Trophoblast cell (in vitro differentiated cells and primary cell): ENCODE measurements at regions not wholly inside any gene's neighbourhood (a gene's known extent, or its start where the extent isn't known, plus 50 kb on each side); places are given as distances from the start of the nearest gene placed in this dataset.

Source experiments
- DNase-seq, 2 donors: peaks; one replicate each; pipeline ENCODE4 v3.0.0-alpha.2; 2016
- H2AFZ ChIP-seq: 2 replicates; pipeline ENCODE4 v1.6.1; 2013; ENCODE audit warnings: low read length, moderate library complexity, mild to moderate bottlenecking; ENCODE audit not compliant: insufficient read depth, poor library complexity
- H2AK5ac ChIP-seq: 2 replicates; pipeline ENCODE4 v1.6.1; 2013; ENCODE audit warnings: mild to moderate bottlenecking, low read length
- H2BK120ac ChIP-seq: 2 replicates; pipeline ENCODE4 v1.6.1; 2013; ENCODE audit warnings: low read length, mild to moderate bottlenecking, moderate library complexity; ENCODE audit not compliant: insufficient read depth, poor library complexity
- H2BK12ac ChIP-seq: 2 replicates; pipeline ENCODE4 v1.6.1; 2013; ENCODE audit warnings: mild to moderate bottlenecking, low read length, moderate library complexity
- H2BK5ac ChIP-seq: 2 replicates; pipeline ENCODE4 v1.6.1; 2013; ENCODE audit warnings: low read length, low read depth, moderate library complexity, mild to moderate bottlenecking; ENCODE audit not compliant: poor library complexity
- H3K14ac ChIP-seq: 2 replicates; pipeline ENCODE4 v1.6.1; 2013; ENCODE audit warnings: mild to moderate bottlenecking, low read length
- H3K18ac ChIP-seq: 2 replicates; pipeline ENCODE4 v1.6.1; 2013; ENCODE audit warnings: mild to moderate bottlenecking, low read length
- H3K23ac ChIP-seq: 2 replicates; pipeline ENCODE4 v1.6.1; 2013; ENCODE audit warnings: low read length
- H3K27ac ChIP-seq: 2 replicates; pipeline ENCODE4 v1.5.1; 2013; ENCODE audit warnings: low read depth, mild to moderate bottlenecking, inconsistent platforms, low read length, moderate library complexity
- H3K27me3 ChIP-seq: 2 replicates; pipeline ENCODE4 v1.6.1; 2013; ENCODE audit warnings: inconsistent platforms, mild to moderate bottlenecking, low read length, moderate library complexity; ENCODE audit not compliant: insufficient read depth
- H3K36me3 ChIP-seq, 2 experiments: 1 replicate in 1 of 2; 2 replicates in 1 of 2; pipeline ENCODE4 v1.6.1; 2013; ENCODE audit warnings: low read length in 2 of 2, mild to moderate bottlenecking in 2 of 2, moderate library complexity in 1 of 2; ENCODE audit not compliant: insufficient read depth in 2 of 2, control insufficient read depth in 1 of 2
- H3K4ac ChIP-seq: 2 replicates; pipeline ENCODE4 v1.6.1; 2013; ENCODE audit warnings: low read depth, mild to moderate bottlenecking, low read length, moderate library complexity
- H3K4me1 ChIP-seq, 2 experiments: 1 replicate in 1 of 2; 2 replicates in 1 of 2; pipeline ENCODE4 v1.6.1; 2013; ENCODE audit warnings: low read length in 2 of 2, mild to moderate bottlenecking in 2 of 2, moderate library complexity in 1 of 2; ENCODE audit not compliant: insufficient read depth in 2 of 2, control insufficient read depth in 1 of 2
- H3K4me2 ChIP-seq: 2 replicates; pipeline ENCODE4 v1.6.1; 2013; ENCODE audit warnings: inconsistent platforms, mild to moderate bottlenecking, low read length, moderate library complexity
- H3K4me3 ChIP-seq: 2 replicates; pipeline ENCODE4 v1.5.1; 2013; ENCODE audit warnings: mild to moderate bottlenecking, low read depth, low read length, inconsistent platforms
- H3K79me1 ChIP-seq: one replicate; pipeline ENCODE4 v1.6.1; 2013; ENCODE audit warnings: low read length
- H3K79me2 ChIP-seq: 2 replicates; pipeline ENCODE4 v1.6.1; 2013; ENCODE audit warnings: low read length, mild to moderate bottlenecking; ENCODE audit not compliant: control insufficient read depth, insufficient read depth, poor library complexity
- H3K9ac ChIP-seq: 2 replicates; pipeline ENCODE4 v1.6.1; 2013; ENCODE audit warnings: mild to moderate bottlenecking, low read length
- H3K9me3 ChIP-seq: 2 replicates; pipeline ENCODE4 v1.6.1; 2013; ENCODE audit warnings: low read depth, mild to moderate bottlenecking, control low read depth, inconsistent platforms, low read length; ENCODE audit not compliant: insufficient read depth
- H4K12ac ChIP-seq: 2 replicates; pipeline ENCODE4 v1.6.1; 2013; ENCODE audit warnings: low read depth, mild to moderate bottlenecking, low read length, moderate library complexity
- H4K8ac ChIP-seq: 2 replicates; pipeline ENCODE4 v1.6.1; 2013; ENCODE audit warnings: low read depth, mild to moderate bottlenecking, low read length, moderate library complexity
- H4K91ac ChIP-seq: one replicate; pipeline ENCODE4 v1.6.1; 2013; ENCODE audit warnings: low read depth, mild to moderate bottlenecking, low read length, moderate library complexity
- WGBS: extraction: QIAGEN DNeasy Blood & Tissue Kit; methylation state at CpG from one replicate; pipeline ENCODE4 v1.1.7; 2013; ENCODE audit warnings: missing lambda C conversion rate; ENCODE audit not compliant: insufficient read length, insufficient coverage; ENCODE audit errors: extremely low coverage; 5-methylcytosine and 5-hydroxymethylcytosine counted together

DNA sequence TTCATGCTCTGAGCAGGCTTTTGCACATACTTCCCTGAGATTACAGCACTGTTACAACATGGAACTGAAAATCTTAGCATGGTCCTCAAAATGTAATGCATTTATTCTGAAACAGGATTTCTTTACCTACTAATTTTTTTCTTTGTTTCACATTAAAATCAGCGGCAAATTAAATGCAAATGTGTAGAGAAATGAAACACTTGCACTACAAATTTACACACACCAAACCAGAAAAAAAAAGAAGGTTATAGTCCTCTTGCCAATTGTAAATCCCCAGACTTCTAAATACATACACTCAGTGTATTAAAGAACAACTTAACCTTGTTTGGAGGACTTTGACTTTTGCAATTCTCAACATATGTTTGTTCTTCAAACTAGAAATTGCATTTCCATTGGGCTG lies 210.9 kb upstream of the TBX18 start:
- DNase-seq = no peak
- Histone ChIP-seq H2AK5ac (no peak overlapping the region), H2BK5ac (no peak overlapping the region), H3K9me3 (no peaks in the 10 kb centered on the region), H3K4me3 (no peak overlapping the region), H3K23ac (no peak overlapping the region), H3K27ac (no peak overlapping the region), H3K4me1 (no peaks in the 10 kb centered on the region), H4K91ac (no peak overlapping the region), H3K79me2 (no peaks in the 10 kb centered on the region), H2AFZ (no peak overlapping the region), H3K36me3 (no peaks in the 10 kb centered on the region), H3K79me1 (no peaks in the 10 kb centered on the region), H3K4me2 (no peak overlapping the region), H3K4ac (no peak overlapping the region), H3K18ac (no peak overlapping the region), H3K14ac (no peak overlapping the region), H3K27me3 (no peaks in the 10 kb centered on the region), H4K12ac (no peak overlapping the region), H3K9ac (no peak overlapping the region), H2BK12ac (no peak overlapping the region), H4K8ac (no peak overlapping the region), H2BK120ac (no peak overlapping the region)
- no CpG with 5 or more reads among the region's 1 CpG for WGBS

DNA sequence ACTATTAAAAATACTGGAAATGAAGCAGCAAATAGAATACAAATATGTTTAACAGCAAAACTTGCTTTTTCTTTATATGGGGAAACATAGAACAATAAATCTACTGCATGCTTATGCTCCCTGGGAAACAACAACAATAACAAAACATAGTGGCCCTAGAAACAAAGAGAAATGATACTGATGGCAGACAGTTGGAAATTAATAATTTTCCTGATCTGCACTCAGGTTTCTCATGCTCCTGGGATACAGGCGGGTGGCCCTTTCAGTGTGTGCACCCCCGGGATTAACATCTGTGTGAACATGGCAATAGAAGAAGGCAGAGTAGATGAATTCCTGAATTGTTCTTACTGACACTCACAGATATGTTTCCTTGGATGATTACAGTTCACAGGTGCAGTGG lies 209.2 kb upstream of the TBX18 start:
- Histone ChIP-seq H3K23ac (no peak overlapping the region), H2BK12ac (no peak overlapping the region), H2AK5ac (no peak overlapping the region), H4K8ac (no peak overlapping the region), H3K79me2 (no peaks in the 10 kb centered on the region), H3K4me2 (no peak overlapping the region), H3K4me1 (no peaks in the 10 kb centered on the region), H3K9ac (no peak overlapping the region), H3K9me3 (peaks cover 1% of the 10 kb centered on the region), H3K14ac (no peak overlapping the region), H3K36me3 (no peaks in the 10 kb centered on the region), H4K12ac (no peak overlapping the region), H2AFZ (no peak overlapping the region), H4K91ac (no peak overlapping the region), H3K27ac (no peak overlapping the region), H3K4me3 (no peak overlapping the region), H3K18ac (no peak overlapping the region), H2BK5ac (no peak overlapping the region), H2BK120ac (no peak overlapping the region), H3K27me3 (no peaks in the 10 kb centered on the region), H3K79me1 (no peaks in the 10 kb centered on the region), H3K4ac (no peak overlapping the region)
- DNase-seq = no peak
- no CpG with 5 or more reads among the region's 2 CpGs for WGBS

DNA sequence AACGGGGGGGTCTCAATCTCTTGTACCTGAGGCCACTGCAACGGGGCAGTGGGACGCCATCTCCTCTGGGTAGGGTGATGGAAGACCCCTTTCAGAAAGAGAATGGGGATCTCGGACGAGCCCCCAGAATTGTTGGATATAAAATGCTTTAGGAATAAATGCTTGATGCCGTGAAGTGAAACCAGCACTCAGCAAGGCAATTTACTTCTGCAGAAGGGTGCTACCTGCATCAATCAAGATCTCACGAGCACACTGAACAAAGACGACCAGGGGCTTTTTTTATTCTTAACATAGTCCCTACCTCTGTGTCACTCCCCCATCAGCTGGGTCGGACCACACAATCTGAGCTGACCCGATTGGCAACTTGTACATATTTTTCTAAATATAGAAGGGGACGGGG lies 203.6 kb upstream of the TBX18 start:
- H4K8ac ChIP-seq = no peak overlapping the region
- H3K4me1 ChIP-seq = no peaks in the 10 kb centered on the region
- no peak overlapping the region for H4K91ac ChIP-seq
- no peak overlapping the region for H2BK12ac ChIP-seq
- no peaks in the 10 kb centered on the region for H3K27me3 ChIP-seq
- H3K18ac ChIP-seq = no peak overlapping the region
- no peak overlapping the region for H3K27ac ChIP-seq
- no peak for DNase-seq
- H3K23ac ChIP-seq = no peak overlapping the region
- H2BK5ac ChIP-seq = no peak overlapping the region
- no peak overlapping the region for H3K9ac ChIP-seq
- no peak overlapping the region for H3K4ac ChIP-seq
- no peak overlapping the region for H2AK5ac ChIP-seq
- no peaks in the 10 kb centered on the region for H3K79me2 ChIP-seq
- H3K79me1 ChIP-seq = no peaks in the 10 kb centered on the region
- H2AFZ ChIP-seq = no peak overlapping the region
- no peak overlapping the region for H3K14ac ChIP-seq
- H3K9me3 ChIP-seq = peaks cover 4% of the 10 kb centered on the region
- no peak overlapping the region for H4K12ac ChIP-seq
- no peak overlapping the region for H3K4me3 ChIP-seq
- H3K4me2 ChIP-seq = no peak overlapping the region
- no peak overlapping the region for H2BK120ac ChIP-seq
- no peaks in the 10 kb centered on the region for H3K36me3 ChIP-seq
- no CpG with 5 or more reads among the region's 11 CpGs for WGBS

GRCh38 chr6:84967389-84967788 lies 203.0 kb upstream of the TBX18 start:
- peak; percentile 13 to 60 for DNase-seq

More at GRCh38 chr6:84967389-84967788, 203.0 kb upstream of the TBX18 start:
- H3K4me2 ChIP-seq = no peak overlapping the region
- no peak overlapping the region for H4K8ac ChIP-seq
- H3K79me1 ChIP-seq = no peaks in the 10 kb centered on the region
- no peak overlapping the region for H2BK120ac ChIP-seq
- WGBS = no CpG with 5 or more reads among the region's 7 CpGs
- no peaks in the 10 kb centered on the region for H3K36me3 ChIP-seq
- no peak overlapping the region for H3K23ac ChIP-seq
- no peak overlapping the region for H2BK5ac ChIP-seq
- H4K12ac ChIP-seq = no peak overlapping the region
- H3K9ac ChIP-seq = no peak overlapping the region
- H3K4me3 ChIP-seq = no peak overlapping the region
- no peak overlapping the region for H2AFZ ChIP-seq
- H3K14ac ChIP-seq = no peak overlapping the region
- H3K4ac ChIP-seq = no peak overlapping the region
- no peaks in the 10 kb centered on the region for H3K4me1 ChIP-seq
- no peak overlapping the region for H2BK12ac ChIP-seq
- no peak overlapping the region for H3K27ac ChIP-seq
- H3K27me3 ChIP-seq = no peaks in the 10 kb centered on the region
- no peak overlapping the region for H3K18ac ChIP-seq
- H4K91ac ChIP-seq = no peak overlapping the region
- no peaks in the 10 kb centered on the region for H3K79me2 ChIP-seq
- no peak overlapping the region for H2AK5ac ChIP-seq
- H3K9me3 ChIP-seq = peaks cover 4% of the 10 kb centered on the region
